Fibroblast of gingiva (primary cell): ENCODE measurements at regions not wholly inside any gene's neighbourhood (a gene's known extent, or its start where the extent isn't known, plus 50 kb on each side); places are given as distances from the start of the nearest gene placed in this dataset.

Experiments
- DNase-seq: peaks from one replicate; pipeline ENCODE4 v3.0.0-alpha.2; 2011; ENCODE audit warnings: low read depth

DNA sequence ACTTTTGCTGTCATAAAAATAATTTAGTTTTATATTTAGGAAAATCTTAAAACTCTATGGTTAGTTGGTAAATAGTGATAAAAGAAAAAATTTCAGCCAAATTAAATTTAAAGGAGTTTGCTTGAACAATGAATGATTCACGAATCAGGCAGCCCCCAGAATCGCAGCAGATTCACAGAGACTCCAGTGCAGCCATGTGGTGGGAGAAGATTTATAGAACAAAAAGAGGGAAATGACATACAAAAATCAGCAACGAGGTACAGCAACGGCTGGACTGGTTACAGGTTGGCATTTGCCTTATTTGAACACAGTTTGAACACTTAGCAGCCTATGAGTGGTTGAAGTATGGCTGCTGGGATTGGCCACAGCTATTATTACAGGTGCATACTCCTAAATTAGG lies 96.4 kb upstream of the MYCBP2 start:
- no peak for DNase-seq

DNA sequence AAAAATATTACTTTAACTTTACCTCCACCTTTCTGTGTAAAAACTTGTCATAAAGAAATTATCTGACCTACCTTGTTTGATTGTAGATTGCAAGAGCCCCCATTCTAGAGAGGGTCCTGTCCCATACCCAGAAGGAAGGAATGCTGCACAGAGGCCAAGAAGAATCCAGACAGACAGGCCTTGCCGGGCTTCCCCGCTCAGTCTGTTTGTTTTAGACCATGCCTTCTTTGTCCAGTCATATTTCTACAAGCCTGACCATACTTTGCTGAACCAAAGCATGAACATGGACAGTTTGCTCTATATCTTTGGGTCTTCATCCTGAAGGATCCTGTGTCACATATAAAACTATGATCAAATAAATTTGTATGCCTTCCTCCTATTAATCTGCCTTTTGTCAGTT lies 95.8 kb upstream of the MYCBP2 start:
- DNase-seq, result no peak

DNA sequence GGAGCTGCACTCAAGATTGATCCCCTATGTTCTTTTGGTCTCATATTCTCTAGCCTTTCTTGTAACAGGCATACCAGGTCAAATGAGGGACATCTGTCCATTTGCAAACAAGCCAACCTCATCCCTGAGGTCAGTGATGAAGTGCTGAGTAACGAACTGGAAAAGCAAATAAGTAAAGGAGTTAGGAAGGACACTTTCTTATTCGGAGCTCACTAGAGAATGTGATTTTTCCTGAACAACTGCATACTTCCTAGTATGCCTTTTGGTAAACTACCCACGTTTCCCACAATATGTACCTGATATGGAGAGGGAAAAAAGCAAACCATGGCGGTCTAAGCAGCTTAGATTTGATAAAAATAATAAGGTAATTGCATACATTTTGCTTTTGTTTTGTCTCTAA lies 91.0 kb upstream of the MYCBP2 start:
- DNase-seq, result no peak

DNA sequence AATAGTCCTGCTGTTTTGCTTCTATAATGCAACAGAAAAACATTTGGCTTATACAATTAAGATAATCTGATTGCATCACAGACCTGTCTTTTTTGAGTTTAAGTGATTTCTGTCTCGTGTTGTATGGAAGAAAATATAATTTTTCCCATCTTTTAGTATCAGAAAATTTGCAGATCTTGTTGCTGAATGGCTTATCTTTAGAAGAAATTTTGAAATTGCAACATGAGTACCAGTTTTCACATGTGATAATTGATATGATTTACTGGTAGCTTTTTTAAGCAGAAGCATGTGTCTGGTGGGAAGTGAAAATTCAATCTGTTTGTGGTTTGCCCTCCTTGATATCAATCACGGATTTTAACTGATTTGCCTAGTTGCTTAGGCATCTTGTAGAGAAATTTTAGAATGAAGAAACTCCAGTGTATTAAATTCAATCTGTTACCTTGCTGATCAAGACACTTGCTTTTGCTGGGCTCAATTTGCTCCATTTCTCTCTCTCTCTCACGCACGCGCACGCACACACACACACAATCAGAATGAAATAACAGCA lies 89.8 kb upstream of the MYCBP2 start:
- DNase-seq, result no peak

DNA sequence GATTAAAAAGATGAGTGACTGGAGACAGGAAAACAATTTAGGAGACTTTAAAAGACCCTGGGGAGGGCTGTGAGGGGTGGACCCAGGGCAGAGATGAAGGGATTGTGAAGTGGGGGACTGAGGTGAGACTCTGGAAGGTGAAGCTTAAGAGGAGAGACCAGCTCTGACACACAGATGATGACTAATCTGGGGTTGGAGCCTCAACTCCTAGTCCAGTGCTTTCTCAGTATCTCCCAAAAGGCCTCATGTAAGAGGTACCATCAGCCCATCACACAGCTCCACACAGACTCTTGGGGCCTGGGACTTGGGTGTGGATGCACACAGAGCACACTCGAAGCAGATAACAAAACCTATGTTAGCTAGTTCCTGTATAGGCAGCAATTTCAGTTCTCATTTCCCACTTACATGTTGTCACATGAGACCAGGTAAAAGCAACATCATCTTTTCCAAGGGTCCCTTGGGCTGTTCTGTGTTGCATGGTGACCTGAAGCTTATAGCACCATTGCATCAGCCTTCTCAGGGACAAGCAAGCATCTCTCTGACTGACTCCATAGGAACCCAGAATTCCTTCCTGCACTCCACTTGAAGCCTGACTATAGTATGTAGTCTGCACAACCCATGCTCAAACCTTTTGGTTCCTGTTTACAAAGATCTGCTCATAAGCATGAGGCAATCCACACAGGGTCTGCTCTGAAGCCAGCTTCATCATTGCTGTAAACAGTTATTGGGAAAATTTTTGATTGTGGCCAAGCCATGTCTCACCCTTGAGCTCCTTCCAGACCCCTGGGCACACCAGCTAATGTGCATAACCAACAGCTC lies 88.6 kb upstream of the MYCBP2 start:
- peak; percentile 75 for DNase-seq

DNA sequence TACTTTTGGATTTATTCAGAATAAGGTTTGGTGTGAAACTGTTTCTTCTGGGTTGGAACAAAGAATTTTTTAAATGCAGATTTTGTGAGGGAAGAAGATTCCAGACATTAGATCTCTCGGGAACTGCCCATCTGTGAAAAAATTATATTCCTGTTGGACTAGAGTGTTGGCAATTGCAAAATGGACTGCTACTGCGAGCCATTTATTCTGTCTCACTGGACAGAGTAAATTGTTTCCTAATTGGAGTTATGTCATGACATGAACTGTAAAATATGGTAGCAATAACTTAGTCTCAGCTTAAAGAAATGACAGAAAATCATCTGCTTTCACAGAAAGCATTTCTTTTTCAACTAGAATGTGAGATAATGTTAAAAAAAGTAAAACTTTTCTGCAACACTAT lies 86.0 kb upstream of the MYCBP2 start:
- DNase-seq, result no peak

DNA sequence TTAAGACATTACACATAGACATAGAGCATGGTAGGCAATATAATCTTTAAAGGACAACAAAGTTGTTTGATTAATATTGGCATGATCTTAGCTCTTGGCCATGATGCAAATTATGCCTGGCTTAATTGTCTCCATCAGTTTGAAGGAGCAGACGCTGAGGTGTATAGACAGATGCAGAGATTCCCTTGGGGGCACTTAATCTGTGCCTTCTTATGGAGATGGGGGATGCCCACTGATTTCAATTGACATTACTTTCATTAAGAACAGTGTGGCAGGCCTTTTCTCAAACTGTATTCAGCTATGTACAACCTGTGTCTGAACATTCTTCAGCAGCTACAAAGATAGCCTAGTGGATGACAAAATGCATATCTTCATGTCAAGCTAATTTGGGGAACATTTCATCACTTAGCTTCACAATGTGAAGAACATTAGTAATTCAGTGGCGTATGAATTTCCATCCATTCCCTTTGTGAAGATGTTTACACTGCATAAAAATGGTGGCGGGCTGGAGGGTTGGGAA lies 85.3 kb upstream of the MYCBP2 start:
- no peak for DNase-seq

DNA sequence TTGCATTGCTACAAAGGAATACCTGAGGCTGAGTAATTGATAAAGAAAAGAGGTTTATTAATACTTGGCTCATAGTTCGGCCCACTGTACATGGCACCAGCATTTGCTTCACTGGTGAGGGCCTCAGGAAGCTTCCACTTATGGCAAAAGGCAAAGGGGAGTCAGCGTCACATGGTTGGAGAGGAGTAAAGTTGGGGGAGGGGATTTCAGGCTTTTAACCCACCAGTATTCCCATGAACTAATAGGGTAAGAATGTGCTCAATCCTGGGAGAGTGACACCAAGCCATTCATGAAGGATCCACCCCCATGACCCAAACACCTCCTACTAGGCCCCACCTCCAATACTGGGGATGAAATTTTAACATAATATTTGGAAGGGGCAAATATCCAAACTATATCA lies 82.5 kb upstream of the MYCBP2 start:
- DNase-seq, result no peak

DNA sequence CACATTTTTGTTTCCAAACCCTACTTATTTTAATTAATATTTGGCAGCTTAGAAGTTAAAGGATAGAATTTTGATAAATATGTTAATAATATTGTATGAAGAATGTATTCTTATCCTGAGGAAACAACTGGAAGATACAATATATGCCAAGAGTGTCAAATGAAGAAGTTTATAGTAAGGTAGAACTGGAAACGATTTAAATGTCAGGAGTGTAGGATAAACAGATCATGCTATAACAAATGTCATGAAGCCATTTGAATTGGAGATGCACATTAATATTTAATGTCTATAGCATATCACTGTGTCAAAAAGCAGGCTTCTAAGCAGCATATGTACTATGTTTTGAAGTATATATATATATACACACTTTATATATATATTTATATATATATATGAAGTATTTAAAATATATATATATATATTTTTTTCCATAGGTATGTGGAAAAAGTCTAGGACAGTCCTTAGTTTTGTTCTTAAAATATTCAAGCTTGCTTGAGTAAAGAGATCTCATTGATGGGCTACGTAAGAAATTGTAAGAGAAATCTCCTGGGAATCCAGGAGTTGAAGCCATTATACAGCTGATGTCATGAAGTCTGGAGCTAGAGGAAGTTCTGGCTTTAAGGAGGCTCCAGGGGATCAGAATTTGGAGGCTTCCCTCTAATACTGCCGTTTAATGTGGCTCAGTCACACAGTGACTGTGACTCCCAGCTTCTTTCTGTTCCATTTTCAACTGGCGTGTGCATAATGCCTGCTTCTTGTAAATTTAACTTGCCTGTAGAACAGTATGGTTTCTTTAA lies 79.9 kb upstream of the MYCBP2 start:
- no peak for DNase-seq

DNA sequence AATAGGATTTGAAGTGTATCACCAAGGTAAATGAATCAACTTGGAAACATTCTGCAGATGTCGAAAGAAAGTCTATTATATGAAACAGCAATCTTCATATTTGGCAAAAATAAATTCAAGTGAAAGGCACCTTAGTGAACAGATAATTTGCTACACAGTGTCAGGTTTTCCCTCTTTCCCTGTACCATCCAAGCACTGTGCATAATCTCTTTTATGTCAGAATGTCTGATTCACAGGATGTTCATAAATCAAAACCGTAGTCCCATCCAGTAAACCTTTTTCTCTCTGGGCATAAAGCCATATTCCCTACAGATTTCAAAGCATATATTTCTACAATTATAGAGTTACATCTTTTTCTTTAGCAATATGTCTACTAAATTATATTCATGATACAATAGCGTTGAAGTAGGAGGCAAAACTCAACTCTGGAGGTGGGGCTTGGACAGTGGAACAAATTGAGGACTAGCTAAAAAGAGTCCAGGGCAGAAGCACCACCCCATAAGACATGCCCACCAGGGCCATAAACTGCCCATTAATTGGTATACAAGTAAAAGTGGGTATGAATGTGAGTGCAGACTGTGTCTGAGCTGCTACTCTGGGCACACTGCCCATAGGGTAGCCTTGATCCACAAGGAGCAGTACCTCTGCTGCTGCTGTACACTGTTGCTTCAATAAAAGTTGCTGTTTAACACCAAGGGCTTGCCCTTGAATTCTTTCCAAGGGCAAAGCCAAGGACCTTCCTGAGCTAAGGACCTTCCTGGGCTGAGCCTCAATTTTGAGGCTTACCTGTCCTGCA lies 72.1 kb upstream of the MYCBP2 start:
- DNase-seq, result no peak

DNA sequence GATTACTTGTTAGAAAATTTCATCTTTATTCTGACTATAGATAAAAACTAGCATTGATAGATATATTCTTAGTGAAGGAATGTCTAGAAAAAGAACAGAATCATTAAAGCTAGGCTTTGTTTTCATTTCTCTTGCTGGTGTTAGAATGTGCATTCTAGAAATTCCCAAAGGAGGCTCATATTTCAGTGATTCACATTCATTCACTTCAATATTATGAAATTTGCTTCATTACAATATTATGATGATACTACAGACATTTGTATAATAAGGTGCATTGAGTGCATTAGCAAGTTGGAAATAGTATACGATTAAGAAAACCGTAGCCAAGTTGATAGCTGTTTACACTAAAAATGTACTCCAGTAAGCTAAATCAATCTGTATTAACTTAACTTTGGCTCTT lies 70.7 kb upstream of the MYCBP2 start:
- peak; percentile 81 for DNase-seq

DNA sequence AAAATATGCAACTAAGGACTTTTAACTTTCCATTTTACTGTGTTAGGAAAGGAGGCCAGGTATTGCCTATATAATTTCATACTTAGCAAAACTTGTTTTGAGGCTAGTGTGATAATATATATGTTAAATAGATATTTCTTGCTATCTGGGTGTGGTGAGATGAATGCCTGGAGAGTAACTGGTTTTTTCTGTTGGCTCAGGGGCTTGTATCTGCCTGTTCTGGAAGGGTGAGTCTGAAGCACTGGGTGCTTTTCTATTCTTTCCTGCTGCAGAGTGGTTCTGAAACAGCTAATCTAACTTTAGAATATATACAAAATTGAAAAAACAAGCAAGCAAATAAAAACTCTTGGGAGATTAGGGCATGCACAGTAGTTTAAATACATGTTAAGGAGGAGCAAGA lies 64.6 kb upstream of the MYCBP2 start:
- no peak for DNase-seq

DNA sequence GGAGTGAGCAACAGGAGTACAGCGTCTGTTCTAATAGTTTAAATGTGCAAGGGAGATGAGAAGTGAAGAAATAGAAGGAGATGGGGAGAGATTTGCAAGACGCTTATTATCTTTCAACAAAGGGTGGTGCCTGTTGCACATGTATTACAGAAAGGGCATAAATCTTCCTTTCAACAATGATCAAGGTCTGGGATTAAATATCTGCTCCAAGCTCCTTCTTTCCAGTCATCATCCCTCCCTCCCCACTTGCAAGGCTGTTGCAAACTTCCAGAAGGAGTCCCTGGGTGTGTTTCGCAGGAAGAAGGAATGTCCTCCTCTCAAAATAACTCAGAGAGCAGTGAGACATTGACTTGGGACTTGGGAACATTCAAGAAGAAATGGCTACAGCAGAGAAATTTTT lies 63.5 kb upstream of the MYCBP2 start:
- peak; percentile 27 for DNase-seq

DNA sequence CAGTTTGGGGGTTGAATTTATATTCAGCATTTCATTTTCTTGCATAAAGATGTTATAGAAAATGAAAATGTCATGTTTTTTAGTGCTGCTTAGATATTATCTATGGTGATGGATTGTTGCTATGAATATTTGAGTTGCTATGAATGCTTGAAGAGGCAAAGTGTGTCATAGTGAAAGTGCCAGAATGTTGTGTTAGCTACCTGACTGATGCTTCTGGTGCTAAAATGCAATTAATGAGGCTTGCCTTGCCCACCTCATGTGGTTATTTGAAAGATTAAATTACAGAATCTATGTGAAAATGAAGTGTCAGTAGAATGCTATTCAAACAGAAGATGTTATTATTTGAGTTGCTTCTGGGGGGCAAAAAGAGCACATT lies 62.7 kb upstream of the MYCBP2 start:
- no peak for DNase-seq

DNA sequence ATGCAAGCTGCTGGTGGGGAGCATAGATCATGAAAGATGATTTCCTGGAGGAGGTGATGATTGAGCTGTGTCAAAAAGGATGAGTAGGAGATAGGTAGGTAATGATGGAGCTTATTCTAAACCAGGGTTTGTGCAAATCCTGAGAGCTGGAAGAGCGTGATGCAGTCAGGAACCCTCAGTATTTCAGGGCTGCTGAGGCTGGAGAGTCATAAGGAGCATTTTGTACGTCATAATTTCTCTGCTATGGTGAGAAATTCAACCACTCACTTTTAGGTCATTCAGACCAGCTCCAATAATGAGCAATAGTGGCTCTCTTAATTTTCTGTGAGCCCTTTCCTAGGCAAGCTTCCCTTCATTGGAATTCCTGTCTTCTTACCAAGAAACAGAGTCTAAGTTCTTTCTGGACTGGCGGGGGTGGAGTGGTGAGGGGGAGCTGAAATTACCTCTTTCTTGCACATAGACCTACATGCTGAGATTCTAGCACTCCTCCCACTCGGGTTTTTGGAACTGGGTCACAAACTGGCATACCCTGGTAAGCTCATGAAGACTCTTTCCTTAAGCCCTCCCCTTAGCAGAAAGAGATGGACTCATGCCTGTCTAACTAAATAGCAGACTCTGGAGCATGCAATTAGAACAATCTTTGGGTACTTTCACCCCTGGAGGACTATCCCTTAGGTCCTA lies 62.2 kb upstream of the MYCBP2 start:
- no peak for DNase-seq

DNA sequence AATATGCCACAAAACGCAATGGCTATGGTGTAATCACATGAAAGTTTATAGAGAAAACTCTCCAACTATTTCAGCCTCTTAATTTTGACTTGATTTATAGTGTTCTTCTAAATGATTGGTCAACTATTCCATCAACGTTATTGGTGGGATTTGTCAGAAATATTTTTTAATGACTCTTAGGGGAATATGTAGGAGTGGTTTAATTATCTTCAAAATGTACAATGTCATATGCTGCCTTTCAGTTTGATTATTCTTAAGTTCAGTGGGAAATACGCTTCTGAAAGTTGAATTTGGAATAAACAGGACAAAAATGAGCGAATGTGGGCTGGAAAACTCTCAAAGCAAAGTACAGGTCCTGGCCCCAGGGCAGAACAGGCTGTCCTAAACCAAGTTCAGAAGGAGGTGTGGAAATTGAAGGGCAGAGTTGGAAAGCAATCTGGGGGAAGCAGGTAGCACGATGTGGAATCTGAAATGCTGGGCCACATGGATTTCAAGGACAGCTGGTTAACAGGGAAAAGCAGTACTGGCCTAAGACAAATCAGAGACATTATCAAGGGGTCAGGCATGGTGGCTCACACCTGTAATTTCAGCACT lies 60.8 kb upstream of the MYCBP2 start:
- no peak for DNase-seq

DNA sequence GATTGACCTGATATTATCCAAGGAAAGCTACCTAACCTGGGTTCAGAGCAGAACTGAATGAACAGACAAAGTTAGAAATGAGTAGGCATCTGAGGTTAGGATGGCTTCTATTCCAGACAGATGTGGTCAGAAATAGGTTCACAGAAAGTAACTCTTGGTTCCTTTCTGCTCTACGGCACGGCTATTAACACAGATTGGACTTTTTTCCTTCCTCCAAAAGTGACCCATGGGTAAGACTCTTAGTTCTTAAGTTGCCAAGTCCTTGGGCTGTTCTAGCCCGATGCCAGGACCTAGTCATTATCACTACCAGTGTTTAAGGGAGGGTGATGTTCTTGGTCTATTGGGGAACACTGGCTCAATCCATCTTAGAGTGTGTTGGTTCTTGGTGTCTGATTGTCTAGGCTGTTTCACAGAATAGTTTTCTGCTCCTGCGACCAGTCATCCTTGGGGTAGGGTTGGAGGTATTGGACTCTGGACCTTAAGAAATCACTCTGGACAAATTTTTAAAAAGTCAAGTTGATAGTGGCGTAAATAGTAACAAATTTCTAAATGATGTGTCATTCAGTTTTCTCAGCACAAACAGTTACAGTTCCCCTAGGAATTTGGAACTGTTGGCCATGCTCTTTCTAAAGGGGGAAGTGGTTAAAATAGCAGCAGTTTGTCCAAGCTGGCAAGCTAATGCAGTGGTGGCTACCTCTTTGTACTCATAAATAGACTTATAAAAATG lies 60.1 kb upstream of the MYCBP2 start:
- peak; percentile 97 for DNase-seq

DNA sequence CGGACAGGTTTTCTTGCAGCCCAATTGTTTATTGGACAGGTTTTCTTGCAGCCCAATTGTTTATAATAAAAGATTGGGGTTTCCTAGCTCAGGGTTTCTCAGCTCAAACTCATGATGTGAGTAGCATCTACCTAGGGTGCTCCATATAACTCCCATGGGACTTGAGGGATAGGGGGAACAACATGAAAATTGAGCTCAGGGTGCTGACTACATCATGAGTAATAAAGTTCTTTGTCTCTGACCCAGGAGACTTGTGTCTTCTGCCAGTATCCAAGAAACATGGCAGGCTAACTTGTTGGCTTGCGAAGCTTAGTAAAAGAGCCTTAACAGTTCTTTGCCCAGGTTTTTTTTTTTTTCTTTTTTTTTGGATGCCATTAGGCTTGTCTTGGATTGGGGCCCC lies 59.2 kb upstream of the MYCBP2 start:
- no peak for DNase-seq

DNA sequence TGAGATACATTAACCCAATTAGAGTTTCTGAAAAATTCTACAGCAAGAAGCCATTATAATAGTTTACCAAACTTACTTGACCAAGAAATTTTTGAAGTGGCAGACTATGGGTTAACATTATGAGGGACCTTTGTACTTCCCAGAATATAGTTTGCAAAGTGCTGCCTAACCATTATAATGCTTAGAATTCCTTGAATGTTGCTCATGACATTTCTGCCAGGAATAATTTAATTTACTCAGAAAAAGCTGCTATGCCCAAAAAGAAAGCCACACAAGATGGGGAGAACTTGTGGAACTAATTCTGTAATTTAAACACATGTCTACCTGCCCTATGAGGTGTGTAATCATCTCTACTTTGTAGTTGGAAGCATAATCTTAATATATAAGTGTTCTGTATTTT lies 58.1 kb upstream of the MYCBP2 start:
- DNase-seq, result peak; percentile 44

DNA sequence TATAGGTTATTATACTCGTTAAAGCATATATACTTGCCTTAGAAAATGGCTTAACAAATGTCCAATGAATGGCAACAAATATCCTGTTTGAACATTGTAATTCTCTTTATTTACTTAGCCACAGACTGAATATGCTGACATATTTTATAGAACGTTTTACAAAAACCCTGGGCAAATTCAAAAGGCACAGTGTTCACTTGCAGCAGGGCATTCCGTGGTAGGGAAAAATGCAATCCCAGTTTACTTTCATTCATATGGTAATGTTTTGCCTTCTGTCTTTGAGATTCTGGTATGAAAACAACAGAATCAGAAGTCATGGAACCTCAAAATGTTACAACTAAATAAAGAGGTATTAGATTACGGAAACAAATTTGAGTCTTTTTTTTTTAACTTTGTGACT lies 56.2 kb upstream of the MYCBP2 start:
- peak; percentile 27 for DNase-seq

DNA sequence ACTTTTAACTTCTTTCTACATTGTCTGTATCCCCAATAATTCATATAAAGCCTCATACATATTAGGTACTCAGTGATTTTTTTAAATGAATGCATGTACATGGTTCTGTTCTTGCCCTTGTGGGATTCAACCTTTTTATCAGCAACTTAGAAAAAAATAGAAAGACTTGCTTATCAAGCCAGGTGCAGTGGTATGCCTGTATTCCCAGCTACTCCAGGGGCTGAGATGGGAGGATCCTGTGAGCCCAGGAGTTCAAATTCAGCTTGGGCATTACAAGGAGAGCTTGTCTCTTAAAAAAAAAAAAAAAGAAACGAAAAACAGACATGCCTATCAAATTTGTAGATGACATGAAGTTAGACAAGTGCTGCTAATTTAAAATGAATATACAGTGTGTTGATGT lies 54.2 kb upstream of the MYCBP2 start:
- no peak for DNase-seq
